Kidney (tissue), 13 donors: ENCODE measurements at regions not wholly inside any gene's neighbourhood (a gene's known extent, or its start where the extent isn't known, plus 50 kb on each side); places are given as distances from the start of the nearest gene placed in this dataset.

Experiments
- DNase-seq, 5 donors: peaks; one replicate each; pipeline ENCODE4 v3.0.0-alpha.2; 2013 to 2020
- FAIRE-seq: peaks from 2 replicates; lab custom pipeline; 2012; peaks lifted over from hg19 to GRCh38; lab: Jason Lieb, UNC
- H3K27ac ChIP-seq, 2 donors: one replicate each; pipeline ENCODE4 v1.7.0; 2013; ENCODE audit warnings: low read depth in 2 of 2, low read length in 2 of 2, inconsistent platforms in 1 of 2
- H3K27me3 ChIP-seq: one replicate; pipeline ENCODE4 v1.7.1; 2013; ENCODE audit warnings: low read length, inconsistent platforms; ENCODE audit not compliant: control insufficient read depth, insufficient read depth
- H3K36me3 ChIP-seq, 3 donors: one replicate each; pipeline versions ENCODE4 v1.7.0 to v1.7.1; 2013; ENCODE audit warnings: low read length in 3 of 3, control low read depth in 1 of 3, inconsistent platforms in 1 of 3; ENCODE audit not compliant: insufficient read depth in 3 of 3, control insufficient read depth in 2 of 3
- H3K4me1 ChIP-seq, 3 donors: one replicate each; pipeline versions ENCODE4 v1.7.0 to v1.7.1; 2013; ENCODE audit warnings: low read length in 3 of 3, inconsistent platforms in 1 of 3, low read depth in 1 of 3; ENCODE audit not compliant: control insufficient read depth in 2 of 3, insufficient read depth in 2 of 3
- H3K4me3 ChIP-seq, 3 donors: one replicate each; pipeline versions ENCODE4 v1.7.0 to v1.8.1; 2013; ENCODE audit warnings: low read length in 3 of 3, control low read depth in 1 of 3, inconsistent platforms in 1 of 3
- H3K9ac ChIP-seq, 3 donors: one replicate each; pipeline versions ENCODE4 v1.7.0 to v1.7.1; 2013; ENCODE audit warnings: low read length in 3 of 3, control low read depth in 1 of 3, inconsistent platforms in 1 of 3
- H3K9me3 ChIP-seq, 3 donors: one replicate each; pipeline versions ENCODE4 v1.7.0 to v1.7.1; 2013; ENCODE audit warnings: low read length in 3 of 3, control low read depth in 1 of 3, inconsistent platforms in 1 of 3; ENCODE audit not compliant: control insufficient read depth in 2 of 3, insufficient read depth in 1 of 3
- CTCF ChIP-seq: IDR thresholded peaks from 3 replicates; pipeline ENCODE4 v1.5.1; 2012; ENCODE audit warnings: mild to moderate bottlenecking, moderate library complexity, borderline replicate concordance; ENCODE audit not compliant: insufficient read depth; ENCODE audit errors: extremely low read depth
- intact Hi-C: fragments of 100-400 bp; cut with DNase I; formaldehyde crosslinking; loops from one replicate; pipeline ENCODE4 v1.11.1; 2022
- donor health status: control.
- donor health status: control.
- donor health status: control.
- donor health status: control.
- donor health status: control.
- donor health status: DM: yes; HTN: yes; CAD: no.
- donor health status: Normal renal cell carcinoma (clear cell type).

- no peak for TF ChIP-seq CTCF
- Histone ChIP-seq H3K4me1 (peaks cover 0 to 2% (median 0%) of the 10 kb centered on the region in 3 donors), H3K27me3 (no peaks in the 10 kb centered on the region), H3K4me3 (peak overlapping the region in 1 of 3 donors; percentile 25), H3K36me3 (no peaks in the 10 kb centered on the region), H3K27ac (no peak overlapping the region), H3K9me3 (no peaks in the 10 kb centered on the region), H3K9ac (no peak overlapping the region)
- intact Hi-C loops: no loop called here
- DNase-seq (no peak), FAIRE-seq (no peak)
These were observed 127.0 kb upstream of the DDIT4L start for GRCh38 chr4:100317032-100317864.

GRCh38 chr4:100314057-100314456 lies 123.8 kb upstream of the DDIT4L start:
- Histone ChIP-seq H3K4me1 (peaks cover 0 to 4% (median 0%) of the 10 kb centered on the region in 3 donors), H3K4me3 (no peak overlapping the region), H3K27ac (no peak overlapping the region), H3K27me3 (no peaks in the 10 kb centered on the region), H3K36me3 (no peaks in the 10 kb centered on the region), H3K9me3 (no peaks in the 10 kb centered on the region), H3K9ac (no peak overlapping the region)
- DNase-seq (no peak), FAIRE-seq (no peak)
- TF ChIP-seq CTCF: no peak
- intact Hi-C loops: no loop called here

GRCh38 chr4:100312615-100313350 lies 122.5 kb upstream of the DDIT4L start:
- no peak for FAIRE-seq
- intact Hi-C loops: no loop called here
- Histone ChIP-seq H3K27me3 (no peaks in the 10 kb centered on the region), H3K4me3 (no peak overlapping the region), H3K9ac (no peak overlapping the region), H3K4me1 (peaks cover 0 to 4% (median 0%) of the 10 kb centered on the region in 3 donors), H3K36me3 (no peaks in the 10 kb centered on the region), H3K27ac (no peak overlapping the region), H3K9me3 (no peaks in the 10 kb centered on the region)
- TF ChIP-seq CTCF: no peak
- DNase-seq: no peak
